Esophagus muscularis mucosa (tissue), 4 donors: ENCODE measurements at regions not wholly inside any gene's neighbourhood (a gene's known extent, or its start where the extent isn't known, plus 50 kb on each side); places are given as distances from the start of the nearest gene placed in this dataset.

Source experiments
- DNase-seq: peaks from one replicate; pipeline ENCODE4 v3.0.0-alpha.2; 2017; ENCODE audit errors: extremely low spot score
- H3K27ac ChIP-seq, 4 donors: fragments of 200-600 bp; sonication (generic); replicated peaks in 1 of 4; 1 replicate in 3 of 4; 2 replicates in 1 of 4; pipeline ENCODE4 v1.5.1; 2016 to 2019; ENCODE audit warnings: mild to moderate bottlenecking in 1 of 4
- H3K27me3 ChIP-seq, 4 donors: fragments of 200-600 bp; sonication (generic); one replicate each; pipeline versions ENCODE4 v1.5.1 to v1.6.0; 2016 to 2019
- H3K36me3 ChIP-seq, 4 donors: fragments of 200-600 bp; sonication (generic); one replicate each; pipeline ENCODE4 v1.5.1; 2016 to 2019
- H3K4me1 ChIP-seq, 4 donors: fragments of 200-600 bp; sonication (generic); one replicate each; pipeline ENCODE4 v1.5.1; 2016 to 2019
- H3K4me3 ChIP-seq, 4 donors: fragments of 200-600 bp; sonication (generic); 1 replicate in 2 of 4; 2 replicates in 2 of 4; pipeline ENCODE4 v1.5.1; 2016 to 2019; ENCODE audit warnings: mild to moderate bottlenecking in 4 of 4, moderate library complexity in 1 of 4
- H3K9me3 ChIP-seq, 4 donors: fragments of 200-600 bp; sonication (generic); 1 replicate in 3 of 4; 2 replicates in 1 of 4; pipeline ENCODE4 v1.5.1; 2016 to 2019
- EP300 ChIP-seq: sonication (generic); formaldehyde crosslinking; IDR thresholded peaks from one replicate; pipeline ENCODE4 v1.6.1; 2017; ENCODE audit warnings: antibody characterized with exemption
- POLR2A ChIP-seq: fragments of 450-650 bp; IDR thresholded peaks from one replicate; pipeline ENCODE4 v1.6.1; 2017; ENCODE audit warnings: antibody characterized with exemption, moderate library complexity, mild to moderate bottlenecking, low read depth
- POLR2AphosphoS5 ChIP-seq, 2 donors: sonication (generic); formaldehyde crosslinking; IDR thresholded peaks; one replicate each; pipeline ENCODE4 v1.6.1; 2017; ENCODE audit warnings: antibody characterized with exemption in 2 of 2
- WGBS: methylation state at CpG from one replicate; pipeline ENCODE4 v1.1.5; 2018; 5-methylcytosine and 5-hydroxymethylcytosine counted together
- intact Hi-C: fragments of 100-400 bp; cut with DNase I; formaldehyde crosslinking; loops from one replicate; pipeline ENCODE4 v1.15.1; 2023
- TF ChIP-seq, protein P1 (sequence below), 3 experiments: fragments of 200-600 bp in 2 of 3; fragments of 450-650 bp in 1 of 3; sonication (generic) in 2 of 3; IDR thresholded peaks; one replicate each; pipeline ENCODE4 v1.5.1; 2017 to 2019; ENCODE audit warnings: antibody characterized with exemption in 3 of 3, mild to moderate bottlenecking in 2 of 3, moderate library complexity in 1 of 3

DNA sequence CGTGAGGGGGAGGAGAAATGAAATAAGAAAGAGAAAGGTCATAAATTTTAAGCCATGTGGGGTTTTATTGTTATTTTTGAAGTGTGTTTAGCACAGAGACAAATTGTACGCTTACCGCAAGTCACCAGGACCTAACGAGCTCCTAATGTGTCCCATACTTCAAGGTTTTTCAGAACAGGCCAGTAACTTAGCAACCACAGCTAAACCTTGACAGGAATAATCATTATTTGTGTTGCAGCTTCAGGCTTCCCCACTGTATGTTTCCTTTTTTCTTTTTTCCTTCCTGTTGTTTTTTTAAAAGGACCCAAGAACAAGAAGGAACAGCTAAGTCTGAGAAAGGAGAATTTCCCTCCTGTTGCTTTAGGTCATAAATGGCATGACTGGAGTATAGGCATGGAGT is 160.8 kb downstream of the TUSC7 start:
- Histone ChIP-seq H3K4me3 (no peak overlapping the region), H3K27ac (no peak overlapping the region), H3K9me3 (peaks cover 0 to 1% (median 0%) of the 10 kb centered on the region in 4 donors), H3K4me1 (no peaks in the 10 kb centered on the region), H3K36me3 (no peaks in the 10 kb centered on the region), H3K27me3 (no peaks in the 10 kb centered on the region)
- intact Hi-C loops: no loop called here
- DNase-seq: no peak
- 67% methylated on average over 4 of the region's 4 CpGs for WGBS
- TF ChIP-seq POLR2A (no peak), POLR2AphosphoS5 (IDR thresholded peaks at IDR 0.05) (no peak), EP300 (no peak)
- TF ChIP-seq, protein P1, sequence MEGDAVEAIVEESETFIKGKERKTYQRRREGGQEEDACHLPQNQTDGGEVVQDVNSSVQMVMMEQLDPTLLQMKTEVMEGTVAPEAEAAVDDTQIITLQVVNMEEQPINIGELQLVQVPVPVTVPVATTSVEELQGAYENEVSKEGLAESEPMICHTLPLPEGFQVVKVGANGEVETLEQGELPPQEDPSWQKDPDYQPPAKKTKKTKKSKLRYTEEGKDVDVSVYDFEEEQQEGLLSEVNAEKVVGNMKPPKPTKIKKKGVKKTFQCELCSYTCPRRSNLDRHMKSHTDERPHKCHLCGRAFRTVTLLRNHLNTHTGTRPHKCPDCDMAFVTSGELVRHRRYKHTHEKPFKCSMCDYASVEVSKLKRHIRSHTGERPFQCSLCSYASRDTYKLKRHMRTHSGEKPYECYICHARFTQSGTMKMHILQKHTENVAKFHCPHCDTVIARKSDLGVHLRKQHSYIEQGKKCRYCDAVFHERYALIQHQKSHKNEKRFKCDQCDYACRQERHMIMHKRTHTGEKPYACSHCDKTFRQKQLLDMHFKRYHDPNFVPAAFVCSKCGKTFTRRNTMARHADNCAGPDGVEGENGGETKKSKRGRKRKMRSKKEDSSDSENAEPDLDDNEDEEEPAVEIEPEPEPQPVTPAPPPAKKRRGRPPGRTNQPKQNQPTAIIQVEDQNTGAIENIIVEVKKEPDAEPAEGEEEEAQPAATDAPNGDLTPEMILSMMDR (IDR thresholded peaks at IDR 0.05): no peak

GRCh38 chr3:116871905-116872304 is 162.3 kb downstream of the TUSC7 start:
- H3K4me3 ChIP-seq: no peak overlapping the region
- H3K9me3 ChIP-seq: peaks cover 0 to 5% (median 0%) of the 10 kb centered on the region in 4 donors
- no peak overlapping the region for H3K27ac ChIP-seq
- H3K4me1 ChIP-seq: no peaks in the 10 kb centered on the region
- no peak for DNase-seq
- 93% methylated on average over 1 of the region's 1 CpG for WGBS
- no peaks in the 10 kb centered on the region for H3K36me3 ChIP-seq
- no peaks in the 10 kb centered on the region for H3K27me3 ChIP-seq
- no peak for TF ChIP-seq POLR2A
- no peak for TF ChIP-seq EP300
- intact Hi-C loops: no loop called here

- WGBS: 45% methylated on average over 2 of the region's 2 CpGs
Measured at GRCh38 chr3:116872688-116873087, 163.1 kb downstream of the TUSC7 start.

GRCh38 chr3:116873142-116873541 is 163.6 kb downstream of the TUSC7 start:
- H3K27me3 ChIP-seq: no peaks in the 10 kb centered on the region
- intact Hi-C loops: no loop called here
- H3K27ac ChIP-seq: no peak overlapping the region
- H3K4me3 ChIP-seq: no peak overlapping the region
- TF ChIP-seq POLR2A (no peak), EP300 (no peak), POLR2AphosphoS5 (IDR thresholded peaks at IDR 0.05) (no peak)
- TF ChIP-seq, protein P1 (IDR thresholded peaks at IDR 0.05): no peak
- DNase-seq: no peak
- no peaks in the 10 kb centered on the region for H3K36me3 ChIP-seq
- 92% methylated on average over 3 of the region's 3 CpGs for WGBS
- no peaks in the 10 kb centered on the region for H3K4me1 ChIP-seq
- H3K9me3 ChIP-seq: peaks cover 0 to 5% (median 0%) of the 10 kb centered on the region in 4 donors

More at GRCh38 chr3:116872688-116873087, 163.1 kb downstream of the TUSC7 start:
- Histone ChIP-seq H3K4me3 (no peak overlapping the region), H3K36me3 (no peaks in the 10 kb centered on the region), H3K27me3 (no peaks in the 10 kb centered on the region), H3K4me1 (no peaks in the 10 kb centered on the region), H3K9me3 (peaks cover 0 to 5% (median 0%) of the 10 kb centered on the region in 4 donors), H3K27ac (no peak overlapping the region)
- no peak for TF ChIP-seq POLR2AphosphoS5 (IDR thresholded peaks at IDR 0.05)
- TF ChIP-seq, protein P1 (IDR thresholded peaks at IDR 0.05): no peak
- TF ChIP-seq EP300: no peak
- no peak for TF ChIP-seq POLR2A
- intact Hi-C loops: no loop called here
- DNase-seq: no peak

- H3K36me3 ChIP-seq: no peaks in the 10 kb centered on the region
- TF ChIP-seq POLR2AphosphoS5 (IDR thresholded peaks at IDR 0.05) (no peak), POLR2A (no peak), EP300 (no peak)
- TF ChIP-seq, protein P1 (IDR thresholded peaks at IDR 0.05): no peak
- DNase-seq: no peak
- intact Hi-C loops: no loop called here
- H3K27ac ChIP-seq: no peak overlapping the region
- 98% methylated on average over 3 of the region's 3 CpGs for WGBS
- no peak overlapping the region for H3K4me3 ChIP-seq
- no peaks in the 10 kb centered on the region for H3K27me3 ChIP-seq
- H3K9me3 ChIP-seq: peaks cover 0 to 5% (median 0%) of the 10 kb centered on the region in 4 donors
- H3K4me1 ChIP-seq: no peaks in the 10 kb centered on the region
Measured at GRCh38 chr3:116877968-116878367, 168.4 kb downstream of the TUSC7 start.
